COLO668 (cell line): ENCODE measurements at regions not wholly inside any gene's neighbourhood (a gene's known extent, or its start where the extent isn't known, plus 50 kb on each side); places are given as distances from the start of the nearest gene placed in this dataset.
"Not testable (repeated sequence)": the region's sequence is repeated elsewhere in the genome, so short reads cannot be mapped to it uniquely, and the experiment has no call there.

ENCODE experiments used
- DNase-seq: peaks from one replicate; lab custom pipeline; 2025; ENCODE audit not compliant: unreplicated experiment; lab: John Stamatoyannopoulos, UW

- no peak for DNase-seq
Observed at GRCh38 chr4:105025263-105026017, 121.2 kb upstream of the TET2 start.

- no peak for DNase-seq
Observed at GRCh38 chr4:105036991-105037390, 109.7 kb upstream of the TET2 start.

DNA sequence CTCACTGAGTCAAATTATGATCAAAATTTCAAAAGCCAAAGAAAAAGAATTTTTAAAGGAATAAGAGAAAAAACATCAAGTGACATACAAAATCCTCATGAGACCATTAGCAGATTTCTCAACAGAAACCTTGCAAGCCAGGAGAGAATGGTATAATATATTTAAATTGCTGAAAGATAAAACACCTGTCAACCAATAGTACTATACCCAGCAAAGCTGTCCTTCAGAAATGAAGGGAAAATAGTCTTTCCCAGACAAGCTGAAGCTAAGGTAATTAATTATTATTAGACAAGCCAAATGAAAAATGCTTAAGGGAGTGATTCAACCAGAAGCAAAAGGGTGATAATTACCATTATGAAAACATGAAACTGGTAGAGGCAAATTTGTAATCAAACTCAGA is 104.2 kb upstream of the TET2 start:
- no peak for DNase-seq

GRCh38 chr4:105050896-105051295 is 95.8 kb upstream of the TET2 start:
- no peak for DNase-seq

DNA sequence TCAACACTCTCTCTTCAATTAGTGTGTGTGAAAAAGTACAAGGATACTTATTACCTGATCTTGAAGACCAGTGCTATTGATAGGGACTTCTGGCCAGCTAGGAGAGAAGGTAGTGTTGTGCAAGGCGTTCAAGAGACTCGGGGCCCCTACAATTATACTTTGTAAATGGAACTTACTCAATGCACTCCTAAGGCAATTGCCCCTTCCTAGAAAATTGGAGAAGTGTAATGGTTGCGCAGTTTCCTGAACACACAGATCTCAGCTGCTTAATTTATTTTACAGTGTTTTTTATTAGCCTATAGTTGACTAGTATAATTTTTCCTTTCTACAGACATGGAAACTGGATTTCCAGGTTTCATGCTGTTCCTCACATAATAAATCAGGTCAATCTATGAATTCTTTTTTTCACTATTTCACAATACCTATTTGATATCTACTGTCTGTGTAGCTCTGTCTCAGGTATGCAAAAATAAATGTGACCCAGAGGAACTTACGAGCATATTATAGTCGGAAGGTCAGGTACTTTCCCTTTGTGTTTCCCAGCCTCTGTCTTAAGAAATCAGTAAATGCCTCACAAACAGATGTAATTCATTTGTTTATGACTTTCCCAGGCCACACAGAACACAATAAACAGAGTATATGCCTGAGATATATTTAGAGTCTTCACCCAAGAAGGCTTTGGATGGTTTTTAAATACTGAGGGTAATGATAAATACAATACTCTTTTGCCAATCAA is 89.1 kb upstream of the TET2 start:
- DNase-seq = no peak

DNA sequence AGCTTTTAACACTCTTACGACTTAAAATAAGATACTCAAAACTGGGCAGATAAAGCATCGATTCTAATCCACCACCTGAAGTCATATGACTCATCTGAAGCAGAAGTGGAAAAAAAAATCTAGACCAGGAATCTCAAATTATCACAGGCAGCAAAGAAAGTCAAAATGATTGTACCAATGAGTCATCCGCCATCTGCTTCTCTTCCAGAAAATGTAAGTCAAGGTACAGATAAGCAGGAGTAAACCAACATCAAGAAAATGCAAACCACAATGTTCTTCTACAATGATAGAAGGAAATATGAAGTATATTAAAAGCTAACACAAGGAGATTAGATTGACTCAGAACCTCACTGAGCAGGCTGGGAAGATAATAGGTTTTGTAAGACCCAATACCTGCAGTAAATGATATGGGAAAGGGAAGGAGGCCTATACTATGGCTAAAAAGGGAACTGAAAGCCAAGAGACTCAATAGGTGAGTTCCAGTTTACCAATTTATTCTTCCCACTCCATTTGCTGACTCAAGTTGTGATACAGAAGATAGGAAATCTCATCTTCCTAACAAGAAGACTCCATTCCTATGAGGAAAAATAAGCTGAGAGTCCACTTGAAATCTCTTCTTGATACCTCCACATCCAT is 88.4 kb upstream of the TET2 start:
- no peak for DNase-seq

- DNase-seq = no peak
Observed at GRCh38 chr4:105059337-105059736, 87.3 kb upstream of the TET2 start.

DNA sequence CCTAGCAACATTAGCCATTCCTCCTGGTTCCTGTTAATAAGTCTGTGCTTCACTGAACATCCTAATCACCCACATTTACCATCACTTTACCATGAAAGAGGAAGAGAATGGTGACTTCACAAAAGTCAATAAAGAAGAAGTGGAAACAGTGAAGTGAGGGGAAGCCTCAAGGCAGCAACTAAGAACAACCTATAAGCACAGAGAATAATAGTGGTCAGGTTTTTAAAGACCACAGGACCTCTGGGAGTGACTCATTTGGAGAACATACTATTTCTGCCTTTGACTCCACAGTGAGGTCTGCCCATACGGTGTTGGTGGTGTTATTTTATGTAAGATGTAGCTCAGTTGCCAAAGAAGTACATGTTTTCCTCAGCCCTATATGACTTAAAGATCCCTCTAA is 86.0 kb upstream of the TET2 start:
- DNase-seq = no peak

DNA sequence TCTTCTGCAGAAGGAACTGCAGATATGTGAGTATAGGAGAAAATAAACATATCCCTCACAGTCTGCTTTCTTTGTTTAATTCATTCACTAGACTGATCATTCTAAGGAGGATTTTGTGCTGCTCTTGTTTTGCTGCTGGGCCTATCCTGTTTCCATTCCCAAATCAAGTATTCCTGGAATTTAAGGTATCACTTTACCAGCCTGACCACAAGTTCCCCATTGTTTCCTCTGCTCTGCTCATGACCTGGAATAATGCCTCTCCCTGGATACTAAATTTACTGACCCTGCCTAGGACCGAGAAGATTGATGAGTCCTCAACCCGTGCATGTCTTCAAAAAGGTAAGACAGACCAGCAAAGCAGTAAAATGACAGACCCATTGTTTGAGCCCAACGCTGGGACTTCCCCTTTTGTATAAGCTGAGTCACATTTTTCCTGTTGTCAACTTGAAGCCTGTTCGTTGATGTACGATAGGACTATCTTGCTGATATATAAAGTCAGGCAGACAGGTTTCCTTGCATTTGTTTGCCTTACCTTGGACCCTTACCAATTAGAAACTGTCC is 85.5 kb upstream of the TET2 start:
- peak; percentile 33 for DNase-seq

GRCh38 chr4:105061731-105062130 is 84.9 kb upstream of the TET2 start:
- no peak for DNase-seq

DNA sequence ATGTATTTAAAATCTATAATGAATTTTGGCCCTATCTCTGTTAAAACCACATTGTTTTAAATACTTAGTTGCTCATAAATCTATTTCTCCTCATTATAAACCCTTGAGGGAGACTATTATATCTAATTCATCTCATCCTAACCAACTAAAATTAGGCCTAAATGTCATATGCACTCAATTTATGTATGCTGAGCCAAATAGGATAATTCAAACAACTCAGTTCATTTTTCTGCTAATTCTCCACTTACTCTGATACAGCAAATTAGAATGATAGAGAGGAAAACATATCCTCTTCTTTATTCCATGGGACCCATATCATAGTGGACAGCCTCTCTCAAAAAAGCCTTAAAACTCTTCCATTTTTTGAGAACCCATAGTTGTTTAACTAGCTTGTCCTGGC is 80.3 kb upstream of the TET2 start:
- no peak for DNase-seq

DNA sequence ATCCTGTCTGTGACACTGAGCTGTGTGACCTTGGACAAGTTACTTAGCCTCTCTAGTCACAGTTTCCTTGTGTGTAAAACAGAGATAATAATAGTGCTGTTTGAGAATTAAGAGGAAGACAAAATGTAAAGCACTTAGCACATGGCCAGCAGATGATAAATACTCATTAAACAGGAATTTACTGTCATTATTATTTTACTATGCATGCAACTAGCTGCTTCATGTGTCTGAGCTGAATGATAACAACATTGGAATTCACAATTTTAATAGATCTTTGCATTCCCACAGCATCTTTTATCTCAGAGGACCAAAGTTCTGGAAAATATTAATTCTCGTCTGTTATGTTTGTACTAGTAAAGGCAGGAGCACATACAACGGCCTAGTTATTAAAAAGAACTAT is 79.2 kb upstream of the TET2 start:
- no peak for DNase-seq

GRCh38 chr4:105067946-105068345 is 78.7 kb upstream of the TET2 start:
- DNase-seq = no peak

- peak; percentile 14 for DNase-seq
Observed at GRCh38 chr4:105068516-105068915, 78.2 kb upstream of the TET2 start.

- DNase-seq = not testable (repeated sequence)
Observed at GRCh38 chr4:105072095-105072494, 74.6 kb upstream of the TET2 start.

GRCh38 chr4:105074097-105074496 is 72.6 kb upstream of the TET2 start:
- DNase-seq = no peak

GRCh38 chr4:105075045-105075444 is 71.6 kb upstream of the TET2 start:
- no peak for DNase-seq

DNA sequence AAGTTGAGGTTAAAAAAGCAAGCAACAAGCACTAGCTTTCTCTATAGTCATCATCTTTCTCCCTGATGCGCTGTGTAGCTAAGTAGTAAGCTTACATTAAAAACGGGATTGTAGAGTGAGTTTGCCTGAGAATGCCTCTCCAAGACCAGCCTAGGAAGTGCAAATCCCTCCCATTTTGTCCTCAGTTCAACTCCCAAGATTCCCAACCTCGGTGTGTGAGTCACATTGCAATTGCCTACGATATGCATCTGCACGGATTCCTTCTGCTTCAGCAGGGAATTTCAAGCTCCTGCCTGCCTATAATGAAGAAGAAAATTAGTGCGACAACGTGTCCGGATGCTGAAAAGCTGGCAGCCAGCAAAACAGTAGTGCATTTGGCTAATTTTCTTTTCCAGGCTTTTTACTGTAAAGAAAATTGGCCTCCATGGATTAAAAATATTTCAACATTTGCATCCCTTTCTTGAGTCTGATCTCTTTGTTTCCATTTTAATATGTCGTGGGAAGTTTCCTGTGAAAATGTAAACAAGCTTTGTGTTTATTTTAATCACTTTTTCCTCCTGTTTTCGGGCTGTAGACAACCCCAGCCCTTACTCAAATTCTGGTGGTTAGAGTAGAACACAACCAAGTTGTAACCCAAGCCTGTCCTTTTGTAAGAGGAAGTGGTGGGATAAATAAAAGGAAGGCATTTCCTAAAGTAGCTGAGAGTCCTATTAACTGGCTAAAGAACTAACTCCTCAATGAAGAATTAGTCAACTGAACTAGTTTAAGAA is 58.4 kb upstream of the TET2 start:
- no peak for DNase-seq

DNA sequence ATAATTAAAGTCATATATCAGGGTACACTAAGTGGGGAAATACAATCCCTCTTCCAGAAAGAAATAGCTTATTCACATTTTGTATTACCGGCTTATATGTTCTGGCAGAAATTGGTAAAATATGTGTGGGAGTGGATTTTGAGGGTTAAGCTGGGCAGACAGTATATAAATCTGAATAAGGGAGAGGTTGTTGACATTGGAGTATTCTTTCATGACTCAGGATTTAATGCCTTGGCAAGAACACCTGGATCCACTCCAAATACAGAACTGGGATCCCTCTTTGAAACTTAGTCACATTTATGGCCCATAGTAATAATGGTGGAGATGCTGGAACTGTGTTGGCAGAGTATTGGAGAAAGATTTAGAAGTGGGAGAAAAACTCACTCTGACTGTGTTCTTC is 54.3 kb upstream of the TET2 start:
- no peak for DNase-seq

- DNase-seq = no peak
Observed at GRCh38 chr4:105092768-105093167, 53.9 kb upstream of the TET2 start.

- DNase-seq = no peak
Observed at GRCh38 chr4:105093975-105094374, 52.7 kb upstream of the TET2 start.
